Stimulated activated CD8-positive, alpha-beta memory T cell treated with anti-CD3 and anti-CD28 coated beads, Interleukin-12 subunit alpha, Interleukin-12 subunit beta, amount 100 ng/mL, for 24 hours (primary cell): ENCODE measurements at regions not wholly inside any gene's neighbourhood (a gene's known extent, or its start where the extent isn't known, plus 50 kb on each side); places are given as distances from the start of the nearest gene placed in this dataset.
"Not testable (repeated sequence)": the region's sequence is repeated elsewhere in the genome, so short reads cannot be mapped to it uniquely, and the experiment has no call there.

Experiments used
- DNase-seq: peaks from one replicate; pipeline ENCODE4 v3.0.0-alpha.2; 2020; ENCODE audit errors: extremely low read depth

DNA sequence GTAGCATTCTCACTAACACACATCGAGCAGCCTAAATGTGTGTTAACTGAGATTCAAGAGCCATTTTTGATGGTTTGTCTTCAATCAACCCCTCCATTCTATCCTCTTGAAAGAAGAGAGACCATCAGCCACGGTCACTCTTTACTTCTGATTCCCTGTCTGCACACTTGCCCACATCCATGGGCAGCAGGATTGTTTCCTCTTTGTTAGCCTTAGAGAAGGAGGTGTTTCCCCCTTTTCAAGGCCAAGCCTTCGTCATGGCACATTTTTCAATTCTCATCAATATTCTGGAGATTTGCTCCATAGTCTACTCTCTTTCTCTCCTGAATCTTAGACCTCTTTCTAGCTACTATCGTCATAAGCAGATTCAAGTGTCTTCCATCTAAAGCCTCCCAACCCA lies 522.4 kb upstream of the NAALADL2 start:
- DNase-seq = no peak

GRCh38 chr3:174337227-174337626 lies 521.9 kb upstream of the NAALADL2 start:
- DNase-seq = no peak

GRCh38 chr3:174340624-174341587 lies 518.2 kb upstream of the NAALADL2 start:
- DNase-seq = no peak

- DNase-seq = no peak
Measured at GRCh38 chr3:174342171-174342570, 517.0 kb upstream of the NAALADL2 start.

DNA sequence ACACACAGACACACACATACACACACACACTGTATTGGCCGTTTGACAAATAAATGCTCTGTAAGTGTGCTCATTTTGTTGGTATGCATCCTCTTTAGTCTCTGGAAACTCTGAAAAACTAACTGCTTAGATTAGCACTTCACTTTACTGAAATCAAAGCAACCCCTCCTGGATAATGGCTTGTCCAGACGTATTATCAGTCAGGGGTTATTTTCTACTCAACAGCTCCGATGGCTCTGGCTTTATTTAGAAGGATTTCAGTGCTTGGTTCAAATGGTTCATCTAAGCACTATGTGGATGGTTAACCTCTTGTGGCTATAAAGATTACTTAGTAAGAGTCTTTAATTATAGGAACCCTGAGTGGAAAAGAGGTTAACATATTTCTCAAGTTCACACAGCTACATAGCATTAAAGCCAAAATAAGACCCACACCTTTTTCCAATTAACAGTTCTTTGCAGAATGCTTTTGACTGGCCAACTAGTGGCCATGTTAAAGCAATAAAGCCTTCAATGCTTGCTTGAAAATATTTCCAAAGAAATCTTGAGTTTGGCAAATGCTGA lies 516.1 kb upstream of the NAALADL2 start:
- DNase-seq = no peak

GRCh38 chr3:174346141-174346540 lies 513.0 kb upstream of the NAALADL2 start:
- no peak for DNase-seq

- DNase-seq = no peak
Measured at GRCh38 chr3:174346571-174346970, 512.6 kb upstream of the NAALADL2 start.

DNA sequence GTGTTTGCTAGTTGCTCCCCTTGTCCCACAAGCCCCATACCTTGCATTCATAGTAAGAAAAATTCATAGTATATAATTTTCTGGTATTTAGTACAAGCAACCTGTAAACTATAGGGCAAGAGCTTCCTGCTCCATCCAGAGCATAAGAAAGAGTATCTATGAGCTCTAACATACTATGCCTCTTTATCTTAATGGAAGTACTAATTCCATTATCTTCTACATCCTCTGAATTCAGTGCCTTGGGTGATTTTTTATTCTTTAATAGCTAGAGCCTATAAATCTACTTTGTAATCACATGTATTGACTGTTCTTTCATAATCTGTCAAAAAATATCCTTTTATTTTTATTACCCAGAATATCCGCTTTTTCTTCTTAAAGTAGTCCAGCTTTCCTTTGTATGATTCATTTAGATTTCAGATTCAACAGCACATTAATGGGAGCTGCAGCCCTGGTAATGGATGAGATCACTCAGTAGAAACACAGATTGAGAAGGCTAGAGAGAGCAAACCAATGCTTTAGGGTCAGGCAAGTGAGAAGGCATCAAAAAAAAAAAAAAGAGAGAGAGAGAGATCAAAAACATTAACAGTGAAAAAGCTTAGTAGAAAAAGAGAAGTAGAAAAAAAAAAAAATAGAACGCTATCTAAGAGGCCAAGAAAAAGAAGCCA lies 511.5 kb upstream of the NAALADL2 start:
- no peak for DNase-seq

- DNase-seq = no peak
Measured at GRCh38 chr3:174352227-174352626, 506.9 kb upstream of the NAALADL2 start.

DNA sequence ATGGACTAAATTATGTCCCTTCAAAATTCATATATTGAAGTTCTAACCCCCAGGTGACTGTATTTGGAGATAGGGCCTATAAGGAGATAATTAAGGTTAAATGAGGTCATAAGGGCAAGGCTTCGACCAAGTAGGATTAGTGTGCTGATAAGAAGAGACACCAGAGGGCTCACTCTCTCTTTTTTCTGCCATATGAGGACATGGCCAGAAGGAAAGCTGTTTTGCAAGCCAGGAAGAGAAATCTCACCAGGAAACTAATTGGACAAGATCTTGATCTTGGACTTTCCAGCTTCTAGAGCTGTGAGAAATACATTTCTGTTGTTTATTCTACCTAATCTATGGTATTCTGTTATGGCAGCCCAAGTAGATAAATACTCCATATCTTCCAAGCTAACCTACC lies 503.6 kb upstream of the NAALADL2 start:
- no peak for DNase-seq

GRCh38 chr3:174356596-174356995 lies 502.5 kb upstream of the NAALADL2 start:
- DNase-seq = no peak

DNA sequence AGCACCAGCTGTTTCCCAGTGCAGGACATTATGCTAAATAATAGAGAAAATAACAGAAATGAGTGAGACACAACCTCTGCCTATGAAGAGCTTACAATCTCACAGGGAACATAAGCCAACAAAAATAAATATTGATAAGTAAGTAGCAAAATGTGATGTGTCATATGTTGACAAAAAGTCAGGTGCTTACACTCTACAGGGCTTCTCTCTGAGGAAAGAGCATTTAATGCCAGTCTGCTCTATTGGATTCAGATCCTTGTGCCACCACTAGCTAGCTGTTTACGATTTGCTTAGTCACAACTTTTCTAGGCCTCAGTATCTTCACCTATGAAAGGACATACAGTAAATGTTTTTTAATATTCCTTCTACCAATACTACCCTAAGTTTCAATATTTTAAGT lies 500.9 kb upstream of the NAALADL2 start:
- DNase-seq = no peak

- DNase-seq = no peak
Measured at GRCh38 chr3:174362556-174362955, 496.6 kb upstream of the NAALADL2 start.

GRCh38 chr3:174363256-174363655 lies 495.9 kb upstream of the NAALADL2 start:
- no peak for DNase-seq

GRCh38 chr3:174365796-174366195 lies 493.3 kb upstream of the NAALADL2 start:
- no peak for DNase-seq

DNA sequence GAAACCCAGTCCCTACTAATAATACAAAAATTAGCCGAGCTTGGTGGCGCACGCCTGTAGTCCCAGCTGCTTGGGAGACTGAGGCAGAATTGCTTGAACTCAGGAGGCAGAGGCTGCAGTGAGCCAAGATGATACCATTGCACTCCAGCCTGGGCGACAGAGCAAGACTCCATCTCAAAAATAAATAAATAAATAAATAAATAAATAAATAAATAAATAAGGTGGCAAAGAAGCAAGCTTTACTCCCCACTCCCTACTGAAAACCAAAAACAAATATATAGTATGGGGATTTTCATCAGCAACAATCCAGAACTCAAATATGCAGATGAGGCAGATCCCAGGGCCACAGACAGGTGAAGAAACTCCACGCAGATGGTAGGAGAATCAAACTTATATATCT lies 492.2 kb upstream of the NAALADL2 start:
- not testable (repeated sequence) for DNase-seq

DNA sequence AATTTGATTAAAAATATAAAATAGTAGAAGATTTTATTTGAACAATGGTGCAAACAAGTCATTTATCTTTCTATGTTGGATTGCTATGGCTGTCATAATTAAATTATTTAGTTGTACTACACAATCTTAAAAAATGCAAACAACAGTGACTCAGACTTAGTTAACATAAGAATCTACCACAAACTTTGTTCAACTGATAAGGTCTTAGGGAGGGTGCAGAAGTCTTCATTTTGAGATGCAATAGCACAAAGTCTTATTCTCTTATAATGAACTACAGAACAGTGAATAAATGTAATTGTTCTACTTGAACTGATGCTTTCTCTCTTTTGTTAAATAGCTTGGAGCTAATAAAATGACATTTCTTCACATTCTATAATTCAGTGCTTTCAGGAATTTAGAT lies 482.8 kb upstream of the NAALADL2 start:
- no peak for DNase-seq

GRCh38 chr3:174377096-174377495 lies 482.0 kb upstream of the NAALADL2 start:
- DNase-seq = no peak

GRCh38 chr3:174377684-174378083 lies 481.4 kb upstream of the NAALADL2 start:
- DNase-seq = no peak

DNA sequence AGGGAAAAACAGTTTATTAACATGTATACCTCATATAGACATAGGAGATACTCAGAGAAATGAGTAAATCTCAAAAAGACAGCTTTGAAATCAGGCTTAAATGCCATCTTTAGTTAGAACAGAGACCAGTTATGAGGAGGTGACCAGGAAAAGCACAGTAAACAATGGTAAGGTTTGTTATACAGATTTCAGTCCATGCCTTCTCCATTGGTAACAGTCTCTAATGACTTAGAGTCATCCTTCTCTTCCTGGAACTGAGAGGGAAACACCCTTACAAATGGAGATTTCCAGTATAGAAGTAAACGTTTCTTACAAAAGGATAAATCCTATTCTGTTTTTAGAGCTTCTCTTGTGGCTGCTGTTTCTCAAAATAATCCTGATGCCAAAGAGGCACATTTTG lies 476.3 kb upstream of the NAALADL2 start:
- DNase-seq = no peak

DNA sequence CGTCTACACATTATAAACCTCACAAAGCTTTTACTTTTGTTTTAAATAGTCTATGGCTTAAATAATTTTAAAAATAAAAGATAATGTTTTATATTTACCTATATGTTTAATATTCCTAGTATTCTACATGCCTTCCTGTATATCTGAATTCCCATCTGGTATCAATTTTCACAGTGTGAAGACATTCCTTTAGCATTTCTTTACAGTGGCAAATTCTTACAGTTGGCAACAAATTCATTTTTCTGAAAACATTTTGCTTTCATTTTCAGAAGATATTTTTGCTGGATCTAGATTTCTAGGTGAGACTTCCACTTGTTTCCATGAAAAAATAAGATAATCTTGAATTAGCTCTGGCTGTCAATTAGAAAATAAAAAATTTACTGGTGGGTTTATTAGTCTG lies 471.4 kb upstream of the NAALADL2 start:
- no peak for DNase-seq

DNA sequence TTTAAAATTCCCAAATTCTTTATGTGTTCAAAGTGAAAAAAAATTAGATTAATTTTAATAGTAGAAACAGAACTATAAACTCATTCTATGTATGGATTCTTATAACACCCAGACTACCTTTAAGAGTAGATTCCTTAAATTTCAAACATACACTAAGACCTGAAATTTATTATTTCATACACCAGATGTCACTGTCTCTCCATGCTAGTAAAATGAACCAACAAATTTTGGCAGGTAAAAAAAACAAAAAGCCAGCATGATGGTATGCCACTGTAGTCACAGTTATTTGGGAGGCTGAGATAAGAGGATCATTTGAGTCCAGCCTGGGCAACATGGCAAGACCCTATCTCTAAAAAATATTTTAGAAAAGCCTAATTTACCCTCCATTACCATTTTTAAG lies 461.3 kb upstream of the NAALADL2 start:
- DNase-seq = no peak

- no peak for DNase-seq
Measured at GRCh38 chr3:174398761-174399160, 460.4 kb upstream of the NAALADL2 start.
